ENCODE measurements at regions not wholly inside any gene's neighbourhood (a gene's known extent, or its start where the extent isn't known, plus 50 kb on each side); places are given as distances from the start of the nearest gene placed in this dataset.

DNA sequence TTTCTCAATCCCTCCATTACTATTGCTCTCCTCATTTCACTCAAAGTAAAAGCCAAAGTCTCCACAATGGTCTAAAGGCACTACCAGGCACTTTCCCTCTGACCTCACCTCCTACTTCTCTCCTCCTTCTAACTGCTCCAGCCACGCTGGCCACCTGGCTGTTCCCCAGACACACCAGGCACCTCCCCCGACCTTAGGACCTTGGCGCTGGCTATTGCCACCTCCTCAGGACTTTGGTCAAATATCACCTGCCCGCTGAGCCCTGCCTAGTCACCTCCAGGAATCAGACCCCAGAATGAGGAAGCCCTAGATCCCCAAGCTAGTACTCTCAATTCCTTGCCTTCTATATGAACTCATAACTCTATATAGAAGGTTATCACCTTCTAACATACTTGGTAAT lies 66.2 kb upstream of the STEAP1B start:
- intact Hi-C loops (cut with micrococcal nuclease): no loop called here

DNA sequence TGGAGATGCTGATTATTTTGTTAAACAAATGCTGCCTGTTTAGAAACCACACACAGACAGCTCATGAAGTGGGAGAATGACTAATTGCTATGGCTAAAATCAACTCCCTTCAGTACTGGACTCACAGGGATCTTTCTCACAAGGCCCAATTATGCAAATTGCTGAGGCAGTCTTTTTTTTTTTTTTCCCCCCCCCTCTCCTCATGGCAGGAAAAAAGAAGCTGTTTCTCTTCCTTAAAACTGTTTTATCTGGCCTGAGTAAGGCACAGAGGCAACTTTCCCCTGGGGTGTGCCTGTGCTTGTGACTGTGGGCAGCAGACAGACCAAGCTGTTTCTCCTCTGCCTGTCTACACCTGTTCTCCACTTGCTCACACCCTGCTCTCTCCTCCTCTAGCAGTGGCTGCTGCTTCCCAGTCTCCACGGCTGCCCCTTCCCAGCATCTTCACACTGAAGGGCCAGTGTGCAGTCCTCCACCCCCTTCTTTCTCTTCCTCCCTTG lies 65.4 kb upstream of the STEAP1B start:
- intact Hi-C loops (cut with micrococcal nuclease): no loop called here

DNA sequence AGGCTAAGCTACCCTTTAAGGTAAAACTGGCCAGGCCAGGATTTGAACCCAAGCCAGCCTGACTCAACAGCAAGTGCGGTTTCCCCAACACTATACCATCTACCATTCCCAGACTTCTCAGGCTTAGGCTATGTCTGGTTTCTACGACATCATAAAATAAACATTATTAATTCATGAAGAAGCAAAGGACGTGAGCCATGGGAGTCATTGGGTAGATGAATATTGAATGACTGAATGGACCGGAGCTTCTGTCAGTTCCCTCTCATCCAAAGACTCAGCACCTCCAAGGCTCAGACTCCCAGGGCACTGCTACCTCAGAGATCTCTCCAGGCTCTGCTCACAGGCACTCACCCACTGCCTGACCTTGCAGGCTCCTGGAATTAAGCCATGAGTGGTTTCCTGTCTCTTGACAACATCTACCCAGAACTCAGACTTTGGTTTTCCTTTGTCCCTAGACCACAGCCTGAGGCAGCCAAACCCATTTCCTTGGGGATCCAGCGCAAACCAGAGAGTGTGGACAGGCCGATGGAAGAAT lies 64.6 kb upstream of the STEAP1B start:
- intact Hi-C loops (cut with micrococcal nuclease): loop anchor here (1.0 kb wide), 5 partner anchors 109 to 258 kb away; partner anchors contain the start of gene TOMM7

DNA sequence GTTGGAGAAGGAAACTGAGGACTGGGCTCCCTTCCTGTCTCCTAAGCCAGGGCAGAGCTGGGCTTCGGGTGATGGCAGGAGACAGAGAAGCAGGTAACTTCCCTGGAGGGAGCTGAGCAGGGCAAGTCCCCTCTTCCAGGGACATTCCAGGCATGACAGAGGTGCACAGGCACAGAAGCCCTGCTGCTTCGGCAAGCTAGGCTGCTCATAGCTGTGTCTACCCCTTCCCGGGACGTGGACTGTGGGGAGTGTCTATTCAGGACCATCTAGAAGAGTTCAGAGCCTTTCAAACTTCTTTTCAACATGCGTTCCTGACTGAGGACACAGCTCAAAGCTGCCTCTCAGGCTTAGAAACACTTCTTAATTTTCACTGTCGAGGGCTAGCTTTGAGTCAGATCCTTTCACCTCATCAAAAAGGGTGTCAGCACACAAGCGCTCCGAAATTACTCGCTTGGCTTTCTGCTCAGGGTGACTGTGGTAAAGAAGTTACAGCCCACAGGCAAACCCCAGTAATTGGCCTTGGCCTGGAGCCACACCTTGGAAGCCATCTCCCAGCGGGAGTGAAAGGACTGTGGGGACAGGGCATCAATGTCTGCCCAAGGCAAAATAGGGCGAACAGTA lies 63.7 kb upstream of the STEAP1B start:
- intact Hi-C loops (cut with micrococcal nuclease): loop anchor here (1.0 to 2.0 kb wide), 6 partner anchors 77 to 259 kb away; partner anchors contain the start of gene TOMM7

DNA sequence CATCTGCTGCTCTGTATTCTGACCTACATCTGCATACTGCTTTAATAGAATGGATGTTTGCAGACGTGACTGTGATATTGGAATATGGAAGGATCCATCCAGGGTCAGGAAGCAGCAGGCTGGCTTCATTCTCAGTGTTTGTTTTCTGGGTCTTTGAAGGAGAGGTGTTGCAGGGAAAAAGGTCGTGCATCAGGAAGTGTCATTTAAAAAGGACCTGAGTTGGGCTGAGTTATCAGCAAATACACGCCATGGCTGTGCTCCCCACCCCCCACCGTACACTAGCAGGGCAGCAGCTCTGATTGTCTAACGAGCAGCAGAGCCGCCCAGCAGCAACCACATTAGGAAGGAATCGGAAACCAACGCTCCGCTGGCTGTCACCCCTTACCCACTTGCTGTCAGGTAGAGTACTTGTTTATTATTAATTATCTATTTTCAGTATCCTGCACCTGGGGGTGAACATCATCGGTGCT lies 63.1 kb upstream of the STEAP1B start:
- intact Hi-C loops (cut with micrococcal nuclease): loop anchor here (2.0 kb wide), 1 partner anchor 78 kb away; no protein-coding TSS in a partner anchor

DNA sequence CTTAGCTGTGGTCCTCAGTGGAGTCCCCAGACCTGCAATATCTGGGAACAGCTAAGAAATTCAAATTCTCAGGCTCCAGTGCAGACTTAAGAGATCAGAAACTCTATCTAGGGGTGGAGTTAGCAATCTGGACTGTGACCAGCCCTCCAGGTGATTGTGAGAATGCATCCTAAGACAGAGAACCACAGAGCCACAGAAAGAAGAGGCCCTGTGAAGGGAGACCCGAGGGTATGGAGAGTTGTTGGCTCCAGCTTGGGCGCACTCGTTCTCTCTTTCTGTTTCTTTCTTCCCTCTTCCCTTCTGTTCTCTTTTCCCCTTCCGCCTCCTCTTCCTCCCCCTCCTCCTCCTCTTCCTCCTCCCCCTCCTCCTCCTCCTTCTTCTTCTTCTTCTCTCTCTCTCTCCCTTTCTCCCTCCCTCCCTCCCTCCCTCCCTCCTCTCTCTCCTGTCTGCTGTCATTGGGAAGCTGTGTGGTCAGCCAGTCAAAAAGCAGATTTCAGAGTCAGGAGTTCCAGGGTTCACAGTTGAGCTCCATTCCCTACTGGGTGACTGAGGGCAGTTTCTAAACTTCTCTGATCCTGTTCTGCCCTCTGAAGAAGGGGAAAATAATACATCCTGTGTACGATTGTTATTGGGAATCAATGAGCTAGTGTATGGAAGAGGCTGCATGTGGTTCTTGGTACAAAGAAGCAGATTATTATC lies 62.1 kb upstream of the STEAP1B start:
- intact Hi-C loops (cut with micrococcal nuclease): loop anchor here (2.0 kb wide), 1 partner anchor 79 kb away; no protein-coding TSS in a partner anchor

DNA sequence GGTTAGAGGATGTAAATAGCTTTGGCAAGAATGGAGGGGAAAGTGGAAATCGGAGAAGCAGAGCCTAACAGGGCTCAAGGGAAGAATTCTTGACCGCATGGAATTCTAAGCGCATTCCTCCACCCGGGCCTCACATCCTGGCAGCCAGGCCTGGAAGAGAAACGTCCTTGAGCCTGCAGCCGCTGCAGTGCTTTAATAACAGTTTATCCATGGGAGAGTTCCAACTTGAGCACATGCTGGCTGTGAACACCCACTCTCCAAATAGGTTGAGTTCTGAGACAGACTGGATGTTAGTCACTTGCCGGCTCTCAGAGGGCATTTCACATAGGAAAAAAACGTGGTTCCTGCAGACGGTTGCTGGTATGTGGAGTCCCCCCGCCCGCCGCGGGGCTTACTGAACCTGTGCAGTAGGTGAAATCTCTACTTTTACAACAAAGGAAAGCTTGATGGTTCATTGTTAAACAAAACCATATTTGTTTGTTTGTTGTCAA lies 61.4 kb upstream of the STEAP1B start:
- intact Hi-C loops (cut with micrococcal nuclease): no loop called here

DNA sequence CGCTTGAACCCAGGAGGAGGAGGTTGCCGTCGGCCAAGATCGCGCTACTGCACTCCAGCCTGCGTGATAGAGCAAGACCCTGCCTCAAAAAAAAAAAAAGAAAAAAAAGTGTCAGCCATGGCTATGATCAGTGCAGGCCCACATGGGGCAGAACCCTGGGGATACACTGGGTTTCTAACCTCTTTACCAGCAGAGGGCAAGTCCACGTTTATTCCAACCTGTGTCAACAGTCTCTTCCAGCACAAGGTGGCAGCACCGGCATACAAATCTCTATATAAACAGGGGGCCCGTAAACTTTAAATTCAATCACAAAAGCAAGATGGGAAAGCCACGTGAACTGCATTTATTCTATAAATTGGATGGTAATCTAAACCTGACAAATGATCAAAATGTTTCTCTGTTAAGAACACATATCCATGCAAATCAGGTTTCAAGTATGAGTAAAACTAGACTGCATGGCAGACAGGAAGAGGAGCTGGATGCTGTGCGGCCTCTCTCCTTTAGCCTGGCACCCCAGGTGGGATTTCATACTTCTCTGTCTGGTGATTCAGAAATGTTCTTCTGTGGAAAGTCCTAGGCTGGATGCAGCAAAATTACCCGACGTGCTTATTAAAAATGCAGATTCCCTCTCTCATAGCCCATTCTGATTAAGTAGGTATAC lies 60.0 kb upstream of the STEAP1B start:
- intact Hi-C loops (cut with micrococcal nuclease): loop anchor here (1.0 to 5.0 kb wide), 8 partner anchors 38 to 495 kb away; partner anchors contain the start of genes HYCC1 and TOMM7

DNA sequence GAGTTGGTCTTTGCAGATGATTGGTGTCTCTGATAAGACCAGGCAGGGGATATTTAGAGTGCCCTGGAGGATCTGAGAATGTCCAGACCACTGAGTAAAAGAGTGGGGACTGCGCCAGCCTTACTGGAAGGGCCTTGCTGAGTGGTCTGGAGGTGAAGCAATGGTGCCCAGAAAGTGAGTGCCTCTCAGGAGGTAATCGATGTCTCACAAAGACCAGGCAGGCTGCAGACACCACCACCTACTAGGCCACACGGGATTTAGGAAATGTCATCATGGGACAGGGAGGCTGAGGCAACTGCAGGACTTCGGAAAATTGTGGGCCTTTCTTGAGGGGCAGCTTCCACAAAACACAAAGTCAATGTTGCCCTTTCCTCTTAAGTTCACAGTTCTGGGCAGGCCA lies 57.2 kb upstream of the STEAP1B start:
- intact Hi-C loops (cut with micrococcal nuclease): loop anchor here (5.0 kb wide), 1 partner anchor 35 kb away; no protein-coding TSS in a partner anchor

DNA sequence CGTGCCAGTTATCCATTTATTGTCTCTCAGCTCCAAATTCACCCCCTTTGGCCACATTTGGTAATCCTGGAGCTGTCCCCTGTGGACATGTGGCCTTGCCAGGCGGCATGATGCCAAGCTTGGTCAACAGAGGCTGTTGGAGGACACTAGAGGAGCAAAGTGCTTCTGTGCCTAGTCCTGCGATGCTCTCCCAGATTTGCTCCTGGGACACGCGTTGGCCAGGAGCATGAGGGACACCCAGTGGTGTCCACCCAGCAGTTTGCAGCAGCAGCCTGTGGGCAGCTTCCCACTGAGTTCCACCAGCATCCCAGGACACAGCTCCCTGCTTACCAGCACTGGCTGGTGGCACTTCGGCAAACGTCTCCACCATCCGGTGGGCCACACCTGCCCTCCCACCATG lies 55.5 kb upstream of the STEAP1B start:
- intact Hi-C loops (cut with micrococcal nuclease): loop anchor here (5.0 kb wide), 1 partner anchor 33 kb away; no protein-coding TSS in a partner anchor

DNA sequence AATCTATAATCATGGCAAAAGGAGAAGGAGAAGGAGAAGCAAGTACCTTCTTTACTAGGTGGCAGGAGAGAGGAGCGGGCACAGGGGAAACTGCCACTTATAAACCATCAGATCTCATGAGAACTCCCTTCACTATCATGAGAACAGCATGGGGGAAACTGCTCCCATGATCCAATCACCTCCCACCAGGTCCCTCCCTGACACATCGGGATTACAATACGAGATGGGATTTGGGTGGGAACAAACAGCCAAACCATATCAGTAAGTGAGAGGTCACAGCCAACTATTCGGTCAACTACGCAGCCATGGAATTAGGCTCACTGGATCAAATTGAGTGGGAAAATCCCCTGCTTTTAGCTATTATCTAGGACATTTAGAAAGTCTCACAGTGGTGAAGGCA lies 54.2 kb upstream of the STEAP1B start:
- intact Hi-C loops (cut with micrococcal nuclease): no loop called here

DNA sequence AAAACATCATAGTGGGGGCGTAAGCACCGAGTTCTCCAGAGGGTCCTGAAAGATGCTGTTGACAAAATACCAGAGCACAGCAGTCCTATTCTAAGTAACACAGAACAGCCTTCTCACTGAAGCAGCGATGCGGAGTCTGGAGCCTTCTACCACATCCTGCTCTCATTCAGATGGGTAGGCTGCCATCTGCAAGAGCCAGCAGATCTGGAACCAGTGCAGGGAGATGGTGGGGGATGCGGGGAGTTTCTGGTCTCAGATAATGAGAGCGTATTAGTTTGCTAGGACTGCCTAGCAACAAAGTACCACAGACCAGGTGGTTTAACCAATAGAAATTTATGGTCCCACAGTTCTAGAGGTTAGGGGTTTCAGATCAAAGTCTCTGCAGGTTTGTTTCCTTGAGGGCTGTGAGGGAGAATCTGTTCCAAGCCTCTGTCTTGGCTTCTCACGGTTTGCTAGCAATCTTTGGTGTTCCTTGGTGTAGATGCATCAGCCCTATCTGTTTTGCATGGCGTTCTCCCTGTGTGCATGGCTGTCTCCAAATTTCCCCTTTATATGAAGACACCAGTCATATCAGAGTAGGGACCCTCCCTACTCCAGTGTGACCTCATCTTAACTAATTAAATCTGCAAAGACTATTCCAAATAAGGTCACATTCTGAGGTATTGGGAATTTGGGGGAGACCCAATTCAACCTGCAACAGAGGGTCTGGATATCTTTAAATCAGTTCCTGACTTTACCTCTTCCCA lies 52.0 kb upstream of the STEAP1B start:
- intact Hi-C loops (cut with micrococcal nuclease): no loop called here

DNA sequence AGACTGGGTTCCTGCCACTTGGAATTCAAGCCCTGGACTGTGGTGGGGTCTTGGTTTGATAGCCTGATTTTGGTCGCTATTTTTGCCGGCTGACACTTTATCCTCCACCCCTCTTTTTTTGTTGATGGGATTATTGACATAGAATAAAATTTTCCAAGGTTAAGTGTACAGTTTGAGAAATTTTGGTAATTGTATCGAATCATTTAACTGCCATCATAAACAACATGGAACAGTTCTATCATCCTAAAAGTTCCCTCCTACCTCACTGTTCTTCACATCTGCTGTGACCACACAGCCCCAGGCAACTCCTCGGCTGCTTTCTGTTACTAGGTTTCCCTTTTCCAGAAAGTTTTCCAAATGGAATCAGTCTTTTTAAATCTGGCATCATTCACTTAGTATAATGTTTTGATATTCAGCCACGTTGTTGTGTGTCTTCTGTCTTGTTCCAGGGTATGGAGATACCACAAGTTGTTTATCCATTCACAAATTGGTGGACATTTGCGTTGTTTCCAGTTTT lies 50.6 kb upstream of the STEAP1B start:
- intact Hi-C loops (cut with micrococcal nuclease): no loop called here

DNA sequence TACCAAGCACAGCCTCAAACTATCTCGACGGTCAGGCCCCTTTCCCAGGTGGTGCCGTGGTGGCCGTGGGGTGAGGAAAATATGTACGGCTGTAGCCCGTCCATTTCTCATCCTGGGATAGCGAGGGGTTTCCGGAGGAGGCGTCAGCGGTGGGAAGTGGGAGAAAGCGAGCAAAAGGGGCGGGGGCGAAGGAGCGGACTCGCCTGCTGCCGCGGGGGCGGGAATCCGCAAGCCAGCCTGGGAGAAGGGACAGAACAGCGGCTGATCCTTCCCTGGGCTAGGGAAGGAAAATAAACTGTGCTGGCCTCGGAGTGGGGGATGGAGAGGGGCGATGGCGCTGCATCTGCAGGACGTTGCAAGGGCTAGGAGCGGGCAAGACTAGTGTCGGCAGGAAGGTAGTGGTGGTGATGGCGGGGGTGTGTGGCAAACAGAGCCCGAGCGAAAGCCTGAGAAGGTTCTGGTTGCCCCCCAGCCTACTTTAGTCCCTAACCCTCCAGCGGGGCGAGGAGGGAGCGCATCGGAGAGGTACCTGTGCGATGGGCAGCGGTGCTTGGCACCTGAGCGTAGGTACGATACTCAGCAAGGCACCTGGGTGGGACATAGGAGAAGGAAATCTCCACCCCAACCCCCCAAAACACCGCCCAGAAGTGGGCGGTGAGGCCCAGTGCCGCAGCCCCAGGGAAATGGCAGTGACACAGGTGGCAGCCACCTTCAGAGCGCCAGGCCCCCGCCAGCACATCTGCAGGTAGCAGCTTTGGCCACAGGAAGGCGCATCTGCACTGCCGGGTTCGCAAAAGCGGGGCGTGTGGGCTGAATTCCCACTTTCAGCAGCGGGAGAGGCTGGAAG lies 49.9 kb upstream of the STEAP1B start:
- intact Hi-C loops (cut with micrococcal nuclease): no loop called here

All from T-helper 1 cell treated with Interleukin-12 subunit alpha and Interleukin-12 subunit beta and Interleukin-4 antibody, amounts not matched to agents 30 ng/mL and 1 ng/mL, for 36 hours (primary cell).